ENCODE measurements at regions not wholly inside any gene's neighbourhood (a gene's known extent, or its start where the extent isn't known, plus 50 kb on each side); places are given as distances from the start of the nearest gene placed in this dataset.

GRCh38 chr2:14752295-14752694 lies 119.8 kb downstream of the LRATD1 start:
- TF ChIP-seq CTCF (IDR thresholded peaks at IDR 0.05) (no peak), EZH2 (IDR thresholded peaks at IDR 0.05; ENCODE audit: borderline replicate concordance, insufficient read depth, low read depth, low read length, poor library complexity, severe bottlenecking) (no peak)

Data from B cell (primary cell).